GM12891 (cell line): ENCODE measurements at regions not wholly inside any gene's neighbourhood (a gene's known extent, or its start where the extent isn't known, plus 50 kb on each side); places are given as distances from the start of the nearest gene placed in this dataset.

ENCODE experiments used
- POLR2A ChIP-seq: IDR thresholded peaks from 2 replicates; pipeline ENCODE4 v1.6.1; 2011; ENCODE audit warnings: low read depth, low read length, control low read depth
- POLR2AphosphoS5 ChIP-seq: IDR thresholded peaks from 2 replicates; pipeline ENCODE4 v1.6.1; 2011; ENCODE audit warnings: low read depth, low read length, control low read depth
- TAF1 ChIP-seq: IDR thresholded peaks from 2 replicates; pipeline ENCODE4 v1.6.1; 2011; ENCODE audit warnings: low read depth, low read length, control low read depth

GRCh38 chr7:89495704-89496103, 658.6 kb upstream of the STEAP1 start:
- no peak for TF ChIP-seq POLR2A
- no peak for TF ChIP-seq POLR2AphosphoS5
- no peak for TF ChIP-seq TAF1
